GM18909 (cell line): ENCODE measurements at regions not wholly inside any gene's neighbourhood (a gene's known extent, or its start where the extent isn't known, plus 50 kb on each side); places are given as distances from the start of the nearest gene placed in this dataset.

Experiments
- ATAC-seq: cut with Tn5 transposase; IDR thresholded peaks from one replicate; pipeline ENCODE4 v1.9.1; 2021; ENCODE audit warnings: mild to moderate bottlenecking; ENCODE audit not compliant: unreplicated experiment, poor library complexity

GRCh38 chr16:13540771-13541170 is 379.2 kb upstream of the ERCC4 start:
- no peak for ATAC-seq

- no peak for ATAC-seq
Measured at GRCh38 chr16:13542284-13542683, 377.7 kb upstream of the ERCC4 start.

GRCh38 chr16:13543850-13544249 is 376.1 kb upstream of the ERCC4 start:
- ATAC-seq, result no peak

- no peak for ATAC-seq
Measured at GRCh38 chr16:13545271-13545670, 374.7 kb upstream of the ERCC4 start.

- ATAC-seq, result no peak
Measured at GRCh38 chr16:13550254-13550653, 369.7 kb upstream of the ERCC4 start.

- ATAC-seq, result no peak
Measured at GRCh38 chr16:13552062-13552959, 367.6 kb upstream of the ERCC4 start.

- no peak for ATAC-seq
Measured at GRCh38 chr16:13552960-13553257, 367.0 kb upstream of the ERCC4 start.

- no peak for ATAC-seq
Measured at GRCh38 chr16:13553453-13553985, 366.4 kb upstream of the ERCC4 start.

- ATAC-seq, result no peak
Measured at GRCh38 chr16:13554005-13554404, 365.9 kb upstream of the ERCC4 start.

GRCh38 chr16:13554643-13555042 is 365.3 kb upstream of the ERCC4 start:
- no peak for ATAC-seq

GRCh38 chr16:13557418-13557817 is 362.5 kb upstream of the ERCC4 start:
- no peak for ATAC-seq

- ATAC-seq, result no peak
Measured at GRCh38 chr16:13558752-13559151, 361.2 kb upstream of the ERCC4 start.

- ATAC-seq, result no peak
Measured at GRCh38 chr16:13559624-13560023, 360.3 kb upstream of the ERCC4 start.

- no peak for ATAC-seq
Measured at GRCh38 chr16:13560151-13560550, 359.8 kb upstream of the ERCC4 start.

- no peak for ATAC-seq
Measured at GRCh38 chr16:13561291-13562070, 358.5 kb upstream of the ERCC4 start.

- no peak for ATAC-seq
Measured at GRCh38 chr16:13568803-13569202, 351.2 kb upstream of the ERCC4 start.

- ATAC-seq, result no peak
Measured at GRCh38 chr16:13569986-13570385, 350.0 kb upstream of the ERCC4 start.

- no peak for ATAC-seq
Measured at GRCh38 chr16:13571036-13571435, 348.9 kb upstream of the ERCC4 start.

GRCh38 chr16:13573903-13574302 is 346.1 kb upstream of the ERCC4 start:
- ATAC-seq, result no peak

- ATAC-seq, result no peak
Measured at GRCh38 chr16:13586051-13586450, 333.9 kb upstream of the ERCC4 start.

- no peak for ATAC-seq
Measured at GRCh38 chr16:13587181-13587580, 332.8 kb upstream of the ERCC4 start.
